Endodermal cell (in vitro differentiated cells): ENCODE measurements at regions not wholly inside any gene's neighbourhood (a gene's known extent, or its start where the extent isn't known, plus 50 kb on each side); places are given as distances from the start of the nearest gene placed in this dataset.

Experiments used
- DNase-seq: peaks from one replicate; pipeline ENCODE4 v3.0.0-alpha.2; 2017
- H3K27ac ChIP-seq: 2 replicates; pipeline ENCODE4 v1.5.1; 2013; ENCODE audit warnings: mild to moderate bottlenecking, low read depth, low read length, moderate library complexity
- H3K27me3 ChIP-seq: 2 replicates; pipeline ENCODE4 v1.6.1; 2013; ENCODE audit warnings: mild to moderate bottlenecking, low read length, moderate library complexity; ENCODE audit not compliant: insufficient read depth, control insufficient read depth, poor library complexity, severe bottlenecking
- H3K36me3 ChIP-seq: 2 replicates; pipeline ENCODE4 v1.7.0; 2013; ENCODE audit warnings: mild to moderate bottlenecking, low read length, moderate library complexity; ENCODE audit not compliant: control insufficient read depth, insufficient read depth
- H3K4me1 ChIP-seq: one replicate; pipeline ENCODE4 v1.7.0; 2013; ENCODE audit warnings: low read length; ENCODE audit not compliant: control insufficient read depth, insufficient read depth
- H3K4me3 ChIP-seq: 2 replicates; pipeline ENCODE4 v1.5.1; 2013; ENCODE audit warnings: mild to moderate bottlenecking, low read length, moderate library complexity
- H3K9ac ChIP-seq: 2 replicates; pipeline ENCODE4 v1.6.1; 2013; ENCODE audit warnings: mild to moderate bottlenecking, low read length, moderate library complexity; ENCODE audit not compliant: poor library complexity, severe bottlenecking; ENCODE audit errors: extremely low read depth
- H3K9me3 ChIP-seq: 2 replicates; pipeline ENCODE4 v1.6.1; 2013; ENCODE audit warnings: mild to moderate bottlenecking, low read length, moderate library complexity; ENCODE audit not compliant: control insufficient read depth
- H3K27ac Mint-ChIP-seq: 2 replicates; pipeline ENCODE4 v1.8.0; 2020; ENCODE audit warnings: mixed read lengths
- H3K27me3 Mint-ChIP-seq: 2 replicates; pipeline ENCODE4 v1.8.0; 2021; ENCODE audit warnings: mild to moderate bottlenecking, mixed read lengths; ENCODE audit not compliant: insufficient read depth
- H3K36me3 Mint-ChIP-seq: 2 replicates; pipeline ENCODE4 v1.8.0; 2020; ENCODE audit warnings: low read depth, mixed read lengths
- H3K4me1 Mint-ChIP-seq: 2 replicates; pipeline ENCODE4 v1.8.0; 2020; ENCODE audit warnings: mixed read lengths
- H3K4me3 Mint-ChIP-seq: 2 replicates; pipeline ENCODE4 v1.8.0; 2020; ENCODE audit warnings: mild to moderate bottlenecking, moderate library complexity, mixed read lengths
- H3K9me3 Mint-ChIP-seq: 2 replicates; pipeline ENCODE4 v1.8.0; 2020; ENCODE audit warnings: mild to moderate bottlenecking, mixed read lengths
- WGBS, 2 experiments: methylation state at CpG; one replicate each; pipeline versions ENCODE4 v1.1.5 to v1.1.7; 2013; ENCODE audit warnings: missing lambda C conversion rate in 2 of 2, mixed read lengths in 1 of 2; ENCODE audit not compliant: insufficient coverage in 1 of 2, insufficient read length in 1 of 2; 5-methylcytosine and 5-hydroxymethylcytosine counted together
- TF ChIP-seq, protein P1 (sequence below): fragments of 200-600 bp; sonication (generic); conservative IDR thresholded peaks from 2 replicates; pipeline ENCODE4 v1.5.0; 2021; ENCODE audit warnings: antibody characterized with exemption, mild to moderate bottlenecking

DNA sequence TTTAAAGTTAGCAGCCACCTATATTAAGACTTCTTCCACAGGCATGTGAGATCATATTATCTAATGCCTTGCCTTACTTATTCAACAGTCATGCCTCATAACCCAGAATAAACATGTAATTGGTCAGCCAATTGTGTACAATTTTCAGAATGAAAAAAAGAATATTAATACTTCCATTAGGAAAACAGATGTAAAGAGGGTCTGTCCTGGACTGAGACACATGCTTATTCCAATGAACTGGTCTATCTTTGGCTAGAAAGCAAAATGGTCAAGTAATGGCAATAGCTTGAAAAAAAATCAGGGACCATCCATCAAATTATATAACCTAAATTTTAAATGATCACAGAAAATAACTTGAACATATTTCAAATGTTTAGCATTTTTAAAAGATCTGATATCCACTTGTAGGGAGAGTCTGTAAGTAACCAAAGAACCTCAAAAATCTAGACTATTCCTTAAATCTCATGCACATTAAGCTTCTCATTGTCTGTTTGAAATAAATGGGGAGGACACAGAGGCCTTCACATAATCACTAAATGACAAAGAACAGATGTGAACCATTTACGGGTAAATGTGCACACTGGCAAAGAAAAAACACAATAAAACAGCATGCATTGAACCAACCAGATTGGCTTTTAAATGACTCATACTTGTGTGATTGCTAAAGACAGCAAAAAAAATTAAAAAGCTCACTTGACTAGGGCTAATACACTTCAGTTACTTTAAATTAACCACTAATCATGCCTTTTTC lies 568.8 kb upstream of the PCDH15 start:
- H3K27ac Mint-ChIP-seq: no peak overlapping the region

DNA sequence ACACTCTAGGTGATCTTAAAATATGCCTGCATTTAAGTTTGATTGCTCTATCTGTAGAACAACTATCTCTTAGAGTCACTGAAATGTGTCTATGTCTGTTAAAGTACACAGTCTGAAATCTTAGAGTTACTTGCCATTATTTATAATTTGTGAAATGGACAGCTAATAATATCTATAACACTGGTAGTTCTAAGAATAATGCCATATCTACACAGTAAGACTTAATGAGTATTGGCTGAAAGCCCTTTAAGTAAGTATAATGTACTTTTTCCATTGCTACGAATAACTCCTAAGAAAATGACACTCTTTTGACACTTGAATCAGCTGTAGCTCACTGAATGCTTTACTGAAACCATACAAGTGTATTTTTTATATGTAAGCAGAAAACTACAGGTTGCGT lies 567.4 kb upstream of the PCDH15 start:
- Mint-ChIP-seq H3K27ac (no peak overlapping the region), H3K36me3 (no peaks in the 10 kb centered on the region), H3K27me3 (no peaks in the 10 kb centered on the region), H3K4me3 (no peak overlapping the region), H3K9me3 (no peaks in the 10 kb centered on the region), H3K4me1 (peaks cover 4% of the 10 kb centered on the region)
- Histone ChIP-seq H3K9ac (no peak overlapping the region), H3K27ac (no peak overlapping the region), H3K4me3 (no peak overlapping the region), H3K4me1 (no peaks in the 10 kb centered on the region), H3K36me3 (no peaks in the 10 kb centered on the region), H3K9me3 (no peaks in the 10 kb centered on the region), H3K27me3 (no peaks in the 10 kb centered on the region)
- no peak for DNase-seq
- TF ChIP-seq, protein P1, sequence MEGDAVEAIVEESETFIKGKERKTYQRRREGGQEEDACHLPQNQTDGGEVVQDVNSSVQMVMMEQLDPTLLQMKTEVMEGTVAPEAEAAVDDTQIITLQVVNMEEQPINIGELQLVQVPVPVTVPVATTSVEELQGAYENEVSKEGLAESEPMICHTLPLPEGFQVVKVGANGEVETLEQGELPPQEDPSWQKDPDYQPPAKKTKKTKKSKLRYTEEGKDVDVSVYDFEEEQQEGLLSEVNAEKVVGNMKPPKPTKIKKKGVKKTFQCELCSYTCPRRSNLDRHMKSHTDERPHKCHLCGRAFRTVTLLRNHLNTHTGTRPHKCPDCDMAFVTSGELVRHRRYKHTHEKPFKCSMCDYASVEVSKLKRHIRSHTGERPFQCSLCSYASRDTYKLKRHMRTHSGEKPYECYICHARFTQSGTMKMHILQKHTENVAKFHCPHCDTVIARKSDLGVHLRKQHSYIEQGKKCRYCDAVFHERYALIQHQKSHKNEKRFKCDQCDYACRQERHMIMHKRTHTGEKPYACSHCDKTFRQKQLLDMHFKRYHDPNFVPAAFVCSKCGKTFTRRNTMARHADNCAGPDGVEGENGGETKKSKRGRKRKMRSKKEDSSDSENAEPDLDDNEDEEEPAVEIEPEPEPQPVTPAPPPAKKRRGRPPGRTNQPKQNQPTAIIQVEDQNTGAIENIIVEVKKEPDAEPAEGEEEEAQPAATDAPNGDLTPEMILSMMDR: no peak
- WGBS, 2 experiments: 100% methylated on average over 2 of the region's 2 CpGs; no CpG with 5 or more reads in 1 of the 2 experiments

More for the DNA sequence above, 568.8 kb upstream of the PCDH15 start:
- Histone ChIP-seq H3K4me3 (no peak overlapping the region), H3K9ac (no peak overlapping the region), H3K27ac (no peak overlapping the region), H3K4me1 (no peaks in the 10 kb centered on the region), H3K36me3 (no peaks in the 10 kb centered on the region), H3K9me3 (no peaks in the 10 kb centered on the region), H3K27me3 (no peaks in the 10 kb centered on the region)
- Mint-ChIP-seq H3K27me3 (no peaks in the 10 kb centered on the region), H3K9me3 (no peaks in the 10 kb centered on the region), H3K4me1 (no peaks in the 10 kb centered on the region), H3K36me3 (no peaks in the 10 kb centered on the region), H3K4me3 (no peak overlapping the region)
- TF ChIP-seq, protein P1: no peak
- WGBS, 2 experiments: 90% methylated on average over 1 of the region's 1 CpG; no CpG with 5 or more reads in 1 of the 2 experiments
- no peak for DNase-seq

DNA sequence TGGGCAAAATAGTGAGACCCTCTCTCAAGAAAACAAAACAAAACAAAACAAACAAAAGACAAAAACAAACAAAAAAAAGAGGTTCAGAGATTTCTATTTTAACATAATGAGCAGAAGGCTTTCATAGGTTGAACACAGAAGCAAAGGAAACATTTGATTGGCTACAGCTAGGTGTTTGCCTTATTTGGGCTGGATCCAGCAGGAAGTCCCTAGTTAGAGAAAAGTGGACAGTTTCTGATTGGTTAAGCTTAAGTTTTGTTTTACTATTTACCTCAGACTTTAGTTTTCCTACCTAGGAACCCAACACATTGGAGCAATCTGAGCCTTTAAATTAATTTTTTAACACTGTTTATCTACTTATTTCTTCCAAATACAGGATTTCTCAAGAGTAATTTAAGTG lies 566.5 kb upstream of the PCDH15 start:
- no peak for DNase-seq
- TF ChIP-seq, protein P1: no peak
- no peak overlapping the region for H3K27ac Mint-ChIP-seq
- peaks cover 4% of the 10 kb centered on the region for H3K4me1 Mint-ChIP-seq
- Histone ChIP-seq H3K9ac (no peak overlapping the region), H3K27ac (no peak overlapping the region), H3K27me3 (no peaks in the 10 kb centered on the region), H3K4me3 (no peak overlapping the region), H3K36me3 (no peaks in the 10 kb centered on the region), H3K4me1 (no peaks in the 10 kb centered on the region), H3K9me3 (no peaks in the 10 kb centered on the region)
- H3K36me3 Mint-ChIP-seq: no peaks in the 10 kb centered on the region
- H3K9me3 Mint-ChIP-seq: no peaks in the 10 kb centered on the region
- H3K27me3 Mint-ChIP-seq: no peaks in the 10 kb centered on the region
- no peak overlapping the region for H3K4me3 Mint-ChIP-seq
